Caki2 (cell line): ENCODE measurements at regions not wholly inside any gene's neighbourhood (a gene's known extent, or its start where the extent isn't known, plus 50 kb on each side); places are given as distances from the start of the nearest gene placed in this dataset.

Experiments used
- DNase-seq: peaks from one replicate; pipeline ENCODE4 v3.0.0-alpha.2; 2015; ENCODE audit warnings: low read depth
- in situ Hi-C: cut with HindIII; loops from 2 replicates; pipeline ENCODE4 v1.10.0; 2016; ENCODE audit warnings: low sequenced_read_pairs, low pct_unique_long_range_greater_than_20kb, mixed read lengths

- no peak for DNase-seq
- in situ Hi-C loops = no loop called here
These were observed 59.0 kb upstream of the MINAR1 start for GRCh38 chr15:79373113-79373512.

GRCh38 chr15:79373728-79374127, 58.4 kb upstream of the MINAR1 start:
- in situ Hi-C loops = no loop called here
- DNase-seq = no peak

GRCh38 chr15:79376383-79376782, 55.8 kb upstream of the MINAR1 start:
- in situ Hi-C loops = no loop called here
- no peak for DNase-seq

GRCh38 chr15:79378394-79379109, 53.6 kb upstream of the MINAR1 start:
- in situ Hi-C loops = no loop called here
- no peak for DNase-seq

GRCh38 chr15:79380755-79381497, 51.2 kb upstream of the MINAR1 start:
- peak; percentile 45 for DNase-seq
- in situ Hi-C loops = no loop called here

- in situ Hi-C loops = no loop called here
- DNase-seq = no peak
These were observed 50.5 kb upstream of the MINAR1 start for GRCh38 chr15:79381593-79381992.
